ENCODE measurements at regions not wholly inside any gene's neighbourhood (a gene's known extent, or its start where the extent isn't known, plus 50 kb on each side); places are given as distances from the start of the nearest gene placed in this dataset.

GRCh38 chr20:24350923-24351368, 118.5 kb upstream of the SYNDIG1 start:
- Histone ChIP-seq H3K36me3 (ENCODE audit: control insufficient read depth in 2 of 2, insufficient read depth in 2 of 2, low read length in 1 of 2) (no peaks in the 10 kb centered on the region), H3K27ac (ENCODE audit: low read depth in 2 of 2, low read length in 1 of 2) (no peak overlapping the region), H3K27me3 (ENCODE audit: control insufficient read depth in 1 of 2, insufficient read depth in 2 of 2, low read length in 2 of 2) (peaks cover 0 to 3% of the 10 kb centered on the region in 2 donors), H3K4me1 (ENCODE audit: control insufficient read depth in 2 of 2, insufficient read depth in 2 of 2, low read length in 1 of 2) (no peaks in the 10 kb centered on the region), H3K9me3 (ENCODE audit: control insufficient read depth in 2 of 2, insufficient read depth in 1 of 2, low read depth in 1 of 2, low read length in 1 of 2) (no peaks in the 10 kb centered on the region), H3K4me3 (ENCODE audit: low read depth in 1 of 2, low read length in 2 of 2) (no peak overlapping the region)
- WGBS, 2 donors = 64 to 66% methylated on average over 7 of the region's 7 CpGs

- no peaks in the 10 kb centered on the region for H3K9me3 ChIP-seq (ENCODE audit: control insufficient read depth in 2 of 2, insufficient read depth in 1 of 2, low read depth in 1 of 2, low read length in 1 of 2)
- H3K4me1 ChIP-seq (ENCODE audit: control insufficient read depth in 2 of 2, insufficient read depth in 2 of 2, low read length in 1 of 2) = no peaks in the 10 kb centered on the region
- WGBS, 2 donors = 73 to 80% methylated on average over 3 of the region's 3 CpGs
- no peaks in the 10 kb centered on the region for H3K36me3 ChIP-seq (ENCODE audit: control insufficient read depth in 2 of 2, insufficient read depth in 2 of 2, low read length in 1 of 2)
- H3K4me3 ChIP-seq (ENCODE audit: low read depth in 1 of 2, low read length in 2 of 2) = no peak overlapping the region
- H3K27me3 ChIP-seq (ENCODE audit: control insufficient read depth in 1 of 2, insufficient read depth in 2 of 2, low read length in 2 of 2) = no peaks in the 10 kb centered on the region
- H3K27ac ChIP-seq (ENCODE audit: low read depth in 2 of 2, low read length in 1 of 2) = no peak overlapping the region
Measured at GRCh38 chr20:24341781-24342180, 127.6 kb upstream of the SYNDIG1 start.

GRCh38 chr20:24340933-24341332, 128.5 kb upstream of the SYNDIG1 start:
- Histone ChIP-seq H3K4me3 (ENCODE audit: low read depth in 1 of 2, low read length in 2 of 2) (no peak overlapping the region), H3K4me1 (ENCODE audit: control insufficient read depth in 2 of 2, insufficient read depth in 2 of 2, low read length in 1 of 2) (no peaks in the 10 kb centered on the region), H3K27me3 (ENCODE audit: control insufficient read depth in 1 of 2, insufficient read depth in 2 of 2, low read length in 2 of 2) (no peaks in the 10 kb centered on the region), H3K9me3 (ENCODE audit: control insufficient read depth in 2 of 2, insufficient read depth in 1 of 2, low read depth in 1 of 2, low read length in 1 of 2) (no peaks in the 10 kb centered on the region), H3K27ac (ENCODE audit: low read depth in 2 of 2, low read length in 1 of 2) (no peak overlapping the region), H3K36me3 (ENCODE audit: control insufficient read depth in 2 of 2, insufficient read depth in 2 of 2, low read length in 1 of 2) (no peaks in the 10 kb centered on the region)
- WGBS, 2 donors = 92 to 97% methylated on average over 2 of the region's 2 CpGs

GRCh38 chr20:24339210-24339641, 130.2 kb upstream of the SYNDIG1 start:
- WGBS, 2 donors = 59 to 68% methylated on average over 5 of the region's 5 CpGs
- Histone ChIP-seq H3K4me1 (ENCODE audit: control insufficient read depth in 2 of 2, insufficient read depth in 2 of 2, low read length in 1 of 2) (no peaks in the 10 kb centered on the region), H3K27me3 (ENCODE audit: control insufficient read depth in 1 of 2, insufficient read depth in 2 of 2, low read length in 2 of 2) (no peaks in the 10 kb centered on the region), H3K27ac (ENCODE audit: low read depth in 2 of 2, low read length in 1 of 2) (no peak overlapping the region), H3K4me3 (ENCODE audit: low read depth in 1 of 2, low read length in 2 of 2) (no peak overlapping the region), H3K9me3 (ENCODE audit: control insufficient read depth in 2 of 2, insufficient read depth in 1 of 2, low read depth in 1 of 2, low read length in 1 of 2) (no peaks in the 10 kb centered on the region), H3K36me3 (ENCODE audit: control insufficient read depth in 2 of 2, insufficient read depth in 2 of 2, low read length in 1 of 2) (no peaks in the 10 kb centered on the region)

GRCh38 chr20:24337551-24337950, 131.9 kb upstream of the SYNDIG1 start:
- 86 to 89% methylated on average over 5 of the region's 5 CpGs for WGBS, 2 donors
- no peaks in the 10 kb centered on the region for H3K9me3 ChIP-seq (ENCODE audit: control insufficient read depth in 2 of 2, insufficient read depth in 1 of 2, low read depth in 1 of 2, low read length in 1 of 2)
- H3K4me3 ChIP-seq (ENCODE audit: low read depth in 1 of 2, low read length in 2 of 2) = no peak overlapping the region
- H3K4me1 ChIP-seq (ENCODE audit: control insufficient read depth in 2 of 2, insufficient read depth in 2 of 2, low read length in 1 of 2) = no peaks in the 10 kb centered on the region
- H3K27ac ChIP-seq (ENCODE audit: low read depth in 2 of 2, low read length in 1 of 2) = no peak overlapping the region
- H3K27me3 ChIP-seq (ENCODE audit: control insufficient read depth in 1 of 2, insufficient read depth in 2 of 2, low read length in 2 of 2) = no peaks in the 10 kb centered on the region
- no peaks in the 10 kb centered on the region for H3K36me3 ChIP-seq (ENCODE audit: control insufficient read depth in 2 of 2, insufficient read depth in 2 of 2, low read length in 1 of 2)

GRCh38 chr20:24337069-24337468, 132.4 kb upstream of the SYNDIG1 start:
- Histone ChIP-seq H3K4me1 (ENCODE audit: control insufficient read depth in 2 of 2, insufficient read depth in 2 of 2, low read length in 1 of 2) (no peaks in the 10 kb centered on the region), H3K4me3 (ENCODE audit: low read depth in 1 of 2, low read length in 2 of 2) (no peak overlapping the region), H3K9me3 (ENCODE audit: control insufficient read depth in 2 of 2, insufficient read depth in 1 of 2, low read depth in 1 of 2, low read length in 1 of 2) (no peaks in the 10 kb centered on the region), H3K36me3 (ENCODE audit: control insufficient read depth in 2 of 2, insufficient read depth in 2 of 2, low read length in 1 of 2) (no peaks in the 10 kb centered on the region), H3K27me3 (ENCODE audit: control insufficient read depth in 1 of 2, insufficient read depth in 2 of 2, low read length in 2 of 2) (no peaks in the 10 kb centered on the region), H3K27ac (ENCODE audit: low read depth in 2 of 2, low read length in 1 of 2) (no peak overlapping the region)
- 55 to 65% methylated on average over 4 of the region's 4 CpGs for WGBS, 2 donors

- Histone ChIP-seq H3K27ac (ENCODE audit: low read depth in 2 of 2, low read length in 1 of 2) (no peak overlapping the region), H3K4me3 (ENCODE audit: low read depth in 1 of 2, low read length in 2 of 2) (no peak overlapping the region), H3K27me3 (ENCODE audit: control insufficient read depth in 1 of 2, insufficient read depth in 2 of 2, low read length in 2 of 2) (no peaks in the 10 kb centered on the region), H3K4me1 (ENCODE audit: control insufficient read depth in 2 of 2, insufficient read depth in 2 of 2, low read length in 1 of 2) (no peaks in the 10 kb centered on the region), H3K9me3 (ENCODE audit: control insufficient read depth in 2 of 2, insufficient read depth in 1 of 2, low read depth in 1 of 2, low read length in 1 of 2) (no peaks in the 10 kb centered on the region), H3K36me3 (ENCODE audit: control insufficient read depth in 2 of 2, insufficient read depth in 2 of 2, low read length in 1 of 2) (no peaks in the 10 kb centered on the region)
- 80 to 89% methylated on average over 2 of the region's 2 CpGs for WGBS, 2 donors
Measured at GRCh38 chr20:24334830-24335229, 134.6 kb upstream of the SYNDIG1 start.

GRCh38 chr20:24332956-24333355, 136.5 kb upstream of the SYNDIG1 start:
- H3K4me1 ChIP-seq (ENCODE audit: control insufficient read depth in 2 of 2, insufficient read depth in 2 of 2, low read length in 1 of 2) = no peaks in the 10 kb centered on the region
- no peak overlapping the region for H3K27ac ChIP-seq (ENCODE audit: low read depth in 2 of 2, low read length in 1 of 2)
- H3K4me3 ChIP-seq (ENCODE audit: low read depth in 1 of 2, low read length in 2 of 2) = no peak overlapping the region
- no peaks in the 10 kb centered on the region for H3K9me3 ChIP-seq (ENCODE audit: control insufficient read depth in 2 of 2, insufficient read depth in 1 of 2, low read depth in 1 of 2, low read length in 1 of 2)
- H3K36me3 ChIP-seq (ENCODE audit: control insufficient read depth in 2 of 2, insufficient read depth in 2 of 2, low read length in 1 of 2) = no peaks in the 10 kb centered on the region
- H3K27me3 ChIP-seq (ENCODE audit: control insufficient read depth in 1 of 2, insufficient read depth in 2 of 2, low read length in 2 of 2) = no peaks in the 10 kb centered on the region

GRCh38 chr20:24331939-24332338, 137.5 kb upstream of the SYNDIG1 start:
- Histone ChIP-seq H3K27ac (ENCODE audit: low read depth in 2 of 2, low read length in 1 of 2) (no peak overlapping the region), H3K4me1 (ENCODE audit: control insufficient read depth in 2 of 2, insufficient read depth in 2 of 2, low read length in 1 of 2) (no peaks in the 10 kb centered on the region), H3K27me3 (ENCODE audit: control insufficient read depth in 1 of 2, insufficient read depth in 2 of 2, low read length in 2 of 2) (no peaks in the 10 kb centered on the region), H3K4me3 (ENCODE audit: low read depth in 1 of 2, low read length in 2 of 2) (no peak overlapping the region), H3K36me3 (ENCODE audit: control insufficient read depth in 2 of 2, insufficient read depth in 2 of 2, low read length in 1 of 2) (no peaks in the 10 kb centered on the region), H3K9me3 (ENCODE audit: control insufficient read depth in 2 of 2, insufficient read depth in 1 of 2, low read depth in 1 of 2, low read length in 1 of 2) (no peaks in the 10 kb centered on the region)
- WGBS, 2 donors = 89 to 95% methylated on average over 4 of the region's 4 CpGs

- H3K4me3 ChIP-seq (ENCODE audit: low read depth in 1 of 2, low read length in 2 of 2) = no peak overlapping the region
- H3K36me3 ChIP-seq (ENCODE audit: control insufficient read depth in 2 of 2, insufficient read depth in 2 of 2, low read length in 1 of 2) = no peaks in the 10 kb centered on the region
- H3K27ac ChIP-seq (ENCODE audit: low read depth in 2 of 2, low read length in 1 of 2) = no peak overlapping the region
- peaks cover 0 to 2% of the 10 kb centered on the region in 2 donors for H3K9me3 ChIP-seq (ENCODE audit: control insufficient read depth in 2 of 2, insufficient read depth in 1 of 2, low read depth in 1 of 2, low read length in 1 of 2)
- H3K27me3 ChIP-seq (ENCODE audit: control insufficient read depth in 1 of 2, insufficient read depth in 2 of 2, low read length in 2 of 2) = no peaks in the 10 kb centered on the region
- WGBS, 2 donors = 81 to 89% methylated on average over 2 of the region's 2 CpGs
- no peaks in the 10 kb centered on the region for H3K4me1 ChIP-seq (ENCODE audit: control insufficient read depth in 2 of 2, insufficient read depth in 2 of 2, low read length in 1 of 2)
Measured at GRCh38 chr20:24328901-24329300, 140.5 kb upstream of the SYNDIG1 start.
